ENCODE measurements at regions not wholly inside any gene's neighbourhood (a gene's known extent, or its start where the extent isn't known, plus 50 kb on each side); places are given as distances from the start of the nearest gene placed in this dataset.
A peak's percentile ranks its signal among the peaks of the same experiment; 100 is the strongest.

GRCh38 chrX:54639346-54640102, 109.5 kb downstream of the GNL3L start (continued):
- TF ChIP-seq HDAC2 (IDR thresholded peaks at IDR 0.05; ENCODE audit: borderline replicate concordance in 1 of 2, low read depth in 2 of 2, low read length in 2 of 2) (no peak), MAX (IDR thresholded peaks at IDR 0.05) (peak; percentile 77), GTF2F1 (IDR thresholded peaks at IDR 0.05; ENCODE audit: borderline replicate concordance, low read depth, low read length) (no peak), BRCA1 (IDR thresholded peaks at IDR 0.05; ENCODE audit: low read depth, low read length) (no peak), RXRA (IDR thresholded peaks at IDR 0.05; ENCODE audit: insufficient read depth, low read depth, low read length) (no peak), BCL11A (IDR thresholded peaks at IDR 0.05; ENCODE audit: low read depth in 2 of 2, low read length in 2 of 2) (no peak), POU5F1 (IDR thresholded peaks at IDR 0.05; ENCODE audit: low read depth, low read length) (no peak), E2F6 (IDR thresholded peaks at IDR 0.05) (no peak), YY1 (IDR thresholded peaks at IDR 0.05; ENCODE audit: low read depth, low read length) (peak; percentile 28; the same call in 1 of the 2 replicates), SIN3A (conservative IDR thresholded peaks at IDR 0.05 in 1 of 2, IDR thresholded peaks at IDR 0.05 in 1 of 2; ENCODE audit: low read depth in 1 of 2, low read length in 2 of 2) (no peak), EZH2 (IDR thresholded peaks at IDR 0.05; ENCODE audit: low read depth, low read length, severe bottlenecking) (no peak), BACH1 (IDR thresholded peaks at IDR 0.05; ENCODE audit: low read length) (no peak), EP300 (IDR thresholded peaks at IDR 0.05; ENCODE audit: borderline replicate concordance in 1 of 2, low read depth in 2 of 2, low read length in 2 of 2) (no peak), RFX5 (IDR thresholded peaks at IDR 0.05; ENCODE audit: borderline replicate concordance, low read depth, low read length) (no peak), RAD21 (IDR thresholded peaks at IDR 0.05 in 1 of 2, conservative IDR thresholded peaks at IDR 0.05 in 1 of 2; ENCODE audit: low read depth in 2 of 2, low read length in 2 of 2) (peak; percentile 63 to 68), SUZ12 (IDR thresholded peaks at IDR 0.05; ENCODE audit: low read length) (no peak), POLR2AphosphoS5 (IDR thresholded peaks at IDR 0.05; ENCODE audit: low read depth, low read length) (peak; percentile 79), JUN (IDR thresholded peaks at IDR 0.05; ENCODE audit: low read depth, low read length) (no peak), TEAD4 (IDR thresholded peaks at IDR 0.05; ENCODE audit: low read depth, low read length) (no peak), PHF8 (conservative IDR thresholded peaks at IDR 0.05; ENCODE audit: low read depth, low read length) (peak; percentile 87), ATF2 (IDR thresholded peaks at IDR 0.05; ENCODE audit: low read length) (peak; percentile 98)

Data from H1 (cell line).